ENCODE measurements at regions not wholly inside any gene's neighbourhood (a gene's known extent, or its start where the extent isn't known, plus 50 kb on each side); places are given as distances from the start of the nearest gene placed in this dataset.

DNA sequence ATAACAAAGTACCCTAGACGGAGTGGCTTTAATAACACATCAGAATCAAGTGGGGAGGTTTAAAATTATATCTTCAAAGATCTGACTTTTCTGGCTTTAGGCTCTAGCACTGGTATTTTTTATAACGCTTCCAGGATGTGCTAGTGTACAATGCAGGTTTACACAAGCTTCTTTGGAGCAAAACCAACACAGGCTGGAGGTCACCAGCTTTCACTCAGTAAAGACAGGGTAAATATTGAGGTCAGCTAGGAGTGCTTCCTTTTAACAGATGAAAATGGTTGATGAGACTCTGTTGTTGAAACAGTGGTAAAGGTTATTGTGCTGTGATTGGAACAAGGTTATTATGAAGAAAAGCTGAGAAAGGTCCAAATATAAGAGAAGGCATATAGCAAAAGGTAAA lies 414.2 kb downstream of the TAF11L14 start:
- DNase-seq (ENCODE audit: low spot score) = no peak

DNA sequence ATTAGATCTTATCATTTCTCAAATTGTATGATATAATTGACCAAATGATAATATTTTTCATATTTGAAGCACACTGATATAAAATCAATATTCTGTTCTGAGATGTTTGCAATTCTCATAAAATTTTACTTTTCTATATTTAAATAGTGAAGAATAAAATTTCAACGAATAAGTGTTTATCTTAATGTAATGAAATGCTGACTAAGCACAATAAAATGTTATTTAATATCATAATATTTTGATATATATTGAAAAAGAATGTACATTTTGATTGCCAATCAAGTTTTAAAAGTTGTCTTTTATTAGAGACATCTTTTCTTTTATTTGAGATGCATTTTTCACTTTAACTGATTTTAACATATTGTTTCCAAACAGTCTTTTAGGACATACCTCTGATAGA lies 416.1 kb downstream of the TAF11L14 start:
- DNase-seq (ENCODE audit: low spot score) = no peak

DNA sequence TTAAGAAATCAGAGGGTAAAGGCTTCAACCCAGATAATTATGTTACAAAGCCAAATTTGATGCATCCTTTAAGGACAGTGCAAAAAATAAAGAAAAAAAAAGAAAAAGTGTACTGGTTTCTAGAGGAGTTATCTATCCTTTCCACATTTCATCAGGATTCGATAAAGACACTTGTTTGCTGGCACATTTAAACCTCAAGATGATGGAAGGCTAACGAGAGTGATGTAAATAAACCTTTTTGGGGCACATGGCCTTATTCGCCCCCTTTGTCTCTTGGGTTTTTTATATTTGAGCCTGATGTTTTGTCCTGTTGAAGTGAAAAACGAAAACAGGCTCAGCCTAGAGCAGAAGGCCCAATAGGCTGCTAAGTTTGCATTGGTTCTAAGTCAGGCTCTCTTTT lies 416.5 kb downstream of the TAF11L14 start:
- no peak for DNase-seq (ENCODE audit: low spot score)

DNA sequence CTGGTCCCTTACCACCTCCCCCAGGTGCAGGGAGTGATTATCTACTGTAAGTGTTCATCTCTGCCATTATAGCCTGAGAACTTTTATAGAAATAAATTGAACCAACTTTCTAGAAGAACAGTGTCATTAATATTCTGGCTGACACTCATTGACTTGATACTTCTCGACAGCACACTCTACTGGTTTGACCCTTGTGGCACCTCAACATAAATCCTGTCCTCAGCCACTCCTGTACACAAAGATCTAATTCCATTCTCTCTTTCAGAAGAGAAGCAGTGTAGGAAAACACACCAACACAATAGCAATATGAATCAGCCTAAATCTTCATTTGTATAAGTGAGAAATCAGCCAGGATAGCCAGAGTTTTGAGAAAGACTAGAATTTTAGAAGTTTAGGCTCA lies 417.7 kb downstream of the TAF11L14 start:
- DNase-seq (ENCODE audit: low spot score) = no peak

DNA sequence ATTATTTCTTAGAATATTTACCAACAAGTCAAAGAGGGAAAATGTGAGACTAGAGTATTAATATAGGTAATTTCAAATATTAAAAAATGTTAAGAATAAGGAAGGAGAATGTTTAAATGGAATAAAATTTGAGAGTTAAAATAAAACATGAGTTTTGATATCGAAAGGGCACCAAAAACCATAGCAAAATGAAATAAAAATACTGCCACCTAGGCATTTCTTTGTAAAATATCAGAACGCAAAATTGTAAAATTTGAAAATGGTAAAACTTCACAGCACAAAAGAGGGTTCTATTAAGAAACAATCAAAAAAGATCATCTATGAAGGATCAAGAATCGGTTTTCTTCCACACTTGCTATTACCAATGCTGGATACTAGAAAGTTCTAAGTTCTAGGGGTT lies 418.3 kb downstream of the TAF11L14 start:
- no peak for DNase-seq (ENCODE audit: low spot score)

DNA sequence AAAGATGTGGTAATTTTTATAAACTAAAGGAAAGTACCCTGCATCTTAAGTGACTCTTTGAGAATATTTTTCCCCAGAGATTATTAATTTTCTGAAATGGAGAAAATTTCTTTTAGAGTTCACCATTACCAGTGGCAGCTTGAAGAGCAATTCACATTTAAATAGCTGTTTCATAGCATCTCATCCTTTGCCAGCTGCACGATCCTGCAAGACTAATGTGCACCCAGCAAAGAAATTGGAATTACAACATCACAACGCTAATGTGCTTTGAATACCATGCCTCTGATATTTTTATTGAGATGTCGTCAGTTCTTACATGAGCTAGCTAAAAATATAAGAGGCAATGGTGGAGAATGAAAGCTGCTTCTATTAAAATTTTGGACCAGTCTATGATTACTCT lies 423.5 kb downstream of the TAF11L14 start:
- DNase-seq (ENCODE audit: low spot score) = no peak

DNA sequence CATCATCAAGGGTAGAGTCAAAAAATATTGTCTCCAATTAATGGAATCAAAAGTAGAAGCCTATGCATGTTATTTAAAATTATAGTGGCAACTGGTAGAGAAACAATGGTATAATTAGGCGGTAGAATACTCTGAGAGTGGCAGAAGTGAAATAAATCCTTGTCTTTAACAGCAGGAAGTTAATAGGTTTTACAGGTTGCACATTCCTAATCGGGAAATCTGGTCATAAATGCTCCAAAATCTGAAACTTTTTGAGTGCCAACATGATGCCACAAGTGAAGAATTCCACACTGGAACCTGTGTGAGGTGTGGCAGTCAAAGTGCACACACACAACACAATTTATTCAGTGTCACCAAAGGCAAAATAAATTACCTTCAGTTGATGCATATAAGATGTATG lies 433.4 kb downstream of the TAF11L14 start:
- DNase-seq (ENCODE audit: low spot score) = no peak

DNA sequence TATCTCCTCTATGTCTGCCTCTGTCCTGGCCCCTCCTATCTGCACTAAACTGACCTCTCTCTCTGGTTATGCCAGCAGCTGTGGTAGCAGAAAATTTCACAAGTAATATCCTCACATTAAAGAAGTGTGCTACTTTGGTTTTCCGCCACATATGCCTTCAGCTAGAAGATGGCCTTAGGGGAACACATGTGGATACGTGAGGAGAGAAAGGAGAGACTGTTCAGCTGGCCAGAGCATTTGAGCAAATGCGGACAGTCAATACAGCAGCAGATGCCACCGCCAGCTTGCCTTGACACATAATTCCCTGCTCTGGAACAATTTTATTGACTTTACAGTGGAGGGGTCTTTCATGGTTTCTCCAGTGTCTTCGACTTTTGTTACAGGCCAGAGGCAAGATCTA lies 434.6 kb downstream of the TAF11L14 start:
- DNase-seq (ENCODE audit: low spot score) = no peak

DNA sequence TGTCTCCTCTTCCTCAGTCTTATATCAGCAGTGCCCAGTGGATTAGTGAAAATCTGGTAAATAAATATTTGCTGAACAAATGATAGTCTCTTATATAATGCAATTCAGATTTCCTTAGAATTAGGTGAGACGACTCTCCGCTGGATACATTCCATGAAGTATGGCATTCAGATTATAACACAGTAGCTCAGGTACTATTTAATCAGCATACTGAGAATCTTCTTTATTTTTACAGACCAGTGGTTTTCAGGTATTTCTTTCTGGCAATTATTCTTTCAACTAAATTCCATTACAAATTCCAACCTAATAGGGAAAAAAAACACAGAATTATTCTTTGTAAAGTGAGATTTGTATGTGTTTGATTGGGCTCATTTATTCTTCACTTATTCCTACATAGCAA lies 435.5 kb downstream of the TAF11L14 start:
- no peak for DNase-seq (ENCODE audit: low spot score)

DNA sequence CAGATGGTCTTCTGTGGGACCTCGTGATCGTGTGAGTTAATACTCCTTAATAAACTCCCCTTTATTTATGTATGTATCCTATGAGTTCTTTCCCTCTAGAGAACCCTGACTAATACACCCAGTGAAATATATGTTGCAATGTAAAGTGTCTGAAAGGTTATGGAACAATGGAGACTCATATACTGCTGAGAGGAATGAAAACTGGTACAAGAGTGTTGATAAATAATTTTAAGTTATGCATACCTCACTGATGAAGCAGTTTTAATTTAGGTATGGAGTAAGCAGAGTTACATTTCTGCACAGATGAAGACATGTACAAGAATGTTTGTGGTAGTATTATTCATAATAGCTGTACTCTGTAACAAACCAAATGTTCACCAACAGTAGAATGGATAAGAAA lies 438.3 kb downstream of the TAF11L14 start:
- no peak for DNase-seq (ENCODE audit: low spot score)

DNA sequence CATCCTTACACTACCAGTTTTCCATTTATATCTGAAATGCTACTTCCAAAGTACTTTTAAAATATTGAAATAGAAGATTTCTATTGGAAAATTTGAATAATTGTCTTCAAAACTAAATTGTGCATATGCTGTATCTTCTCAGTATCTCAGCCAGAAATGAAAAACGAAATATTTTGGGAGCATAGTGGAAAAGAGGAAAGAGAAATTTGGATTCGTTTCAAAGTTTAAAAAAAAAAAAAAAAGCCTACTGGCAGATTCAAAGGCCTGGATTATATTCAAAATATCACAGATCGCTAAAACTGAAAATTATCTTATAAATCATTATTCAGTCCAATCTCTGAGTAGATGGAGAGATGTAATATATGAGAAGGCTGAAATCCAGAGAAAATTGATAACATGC lies 440.7 kb downstream of the TAF11L14 start:
- no peak for DNase-seq (ENCODE audit: low spot score)

DNA sequence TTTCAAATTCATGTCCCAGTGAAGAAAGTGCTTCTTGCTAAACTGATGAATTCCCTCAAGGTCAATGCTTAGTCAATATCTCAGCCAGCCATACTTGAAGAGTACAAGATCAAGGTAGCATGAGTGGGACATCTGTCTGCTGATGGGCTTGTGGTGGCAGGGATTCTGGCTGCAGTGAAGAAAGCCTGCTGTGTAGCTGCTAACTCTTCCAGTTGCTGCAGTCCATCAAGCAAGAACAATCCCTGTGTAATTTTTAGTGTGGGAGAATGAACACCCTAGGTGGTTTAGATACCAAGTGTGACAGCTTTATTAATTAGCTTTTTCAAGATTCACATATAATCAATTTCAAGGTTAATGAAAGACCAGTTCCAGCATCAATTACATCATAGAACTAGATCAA lies 443.9 kb downstream of the TAF11L14 start:
- no peak for DNase-seq (ENCODE audit: low spot score)

DNA sequence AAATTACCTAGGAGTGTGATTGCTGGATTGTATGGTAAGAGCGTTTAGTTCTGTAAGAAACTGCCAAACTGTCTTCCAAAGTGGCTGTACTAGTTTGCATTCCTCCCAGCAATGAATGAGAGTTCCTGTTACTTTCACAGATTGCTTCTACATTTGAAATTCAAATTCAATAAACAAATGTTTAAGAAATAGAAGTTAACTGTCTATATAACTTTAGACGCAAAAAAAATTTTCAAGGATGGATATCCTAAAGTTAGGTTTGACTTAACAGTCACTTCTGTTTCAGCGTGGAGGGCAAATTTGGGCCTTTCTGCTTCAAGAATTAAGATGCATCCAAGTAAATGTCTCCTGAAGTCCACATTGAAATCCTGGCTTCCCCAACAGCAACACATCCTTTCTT lies 445.6 kb downstream of the TAF11L14 start:
- no peak for DNase-seq (ENCODE audit: low spot score)

DNA sequence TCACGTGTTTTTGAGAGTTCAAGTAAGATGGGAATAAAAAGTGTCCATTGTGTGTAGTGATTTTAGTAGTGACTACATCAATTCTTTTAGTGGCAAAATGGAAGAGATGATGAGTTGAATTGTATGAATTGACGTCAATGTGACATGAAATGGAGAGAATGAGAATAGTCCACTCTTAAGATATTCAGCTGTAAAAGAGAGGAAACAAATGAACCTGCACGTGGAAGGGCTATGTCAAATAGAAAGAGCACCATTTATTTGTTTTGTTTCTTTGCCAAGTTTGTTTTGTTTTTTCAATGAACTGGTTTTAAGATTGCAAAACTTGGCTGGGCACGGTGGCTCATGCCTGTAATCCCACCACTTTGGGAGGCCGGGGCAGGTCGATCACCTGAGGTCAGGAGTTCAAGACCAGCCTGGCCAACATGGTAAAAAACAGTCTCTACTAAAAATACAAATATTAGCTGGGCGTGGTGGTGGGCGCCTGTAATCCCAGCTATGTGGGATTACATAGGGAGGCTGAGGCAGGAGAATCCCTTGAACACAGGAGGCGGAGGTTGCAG lies 453.8 kb downstream of the TAF11L14 start:
- DNase-seq (ENCODE audit: low spot score) = no peak

DNA sequence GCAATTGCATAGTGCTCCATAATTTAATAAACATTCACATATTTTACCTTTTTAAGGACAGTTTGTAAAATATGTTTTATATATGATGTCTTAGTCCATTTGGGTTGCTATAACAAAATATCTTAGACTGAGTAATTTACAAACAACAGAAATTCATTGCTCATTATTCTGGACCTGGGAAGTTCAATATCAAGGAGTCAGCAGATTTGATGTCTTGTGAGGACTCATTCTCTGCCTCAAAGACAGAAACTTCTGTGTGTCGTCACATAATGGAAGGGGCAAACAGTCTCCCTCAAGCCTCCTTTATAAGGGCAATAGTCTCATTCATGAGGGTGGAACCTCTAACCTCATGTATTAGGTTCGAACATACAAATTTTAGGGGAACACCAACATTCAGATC lies 455.9 kb downstream of the TAF11L14 start:
- no peak for DNase-seq (ENCODE audit: low spot score)

DNA sequence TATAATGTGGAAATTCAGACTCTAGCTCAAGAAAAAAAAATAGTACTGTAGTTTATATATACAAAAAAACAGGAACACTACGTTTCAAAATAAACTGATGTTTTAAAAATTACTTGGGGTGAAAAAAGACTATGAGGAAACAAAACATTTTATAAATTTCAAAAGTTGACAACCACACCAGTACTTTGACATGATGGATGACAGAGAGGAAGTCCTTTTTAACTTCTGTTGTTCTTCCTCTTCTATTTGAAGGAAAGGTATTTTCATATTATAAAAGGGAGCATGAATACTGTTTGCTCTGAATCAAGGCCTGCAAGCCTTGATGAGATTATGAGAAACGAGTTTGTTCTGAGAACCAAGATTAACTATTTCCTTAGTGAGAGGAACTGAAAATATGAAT lies 456.9 kb downstream of the TAF11L14 start:
- no peak for DNase-seq (ENCODE audit: low spot score)

DNA sequence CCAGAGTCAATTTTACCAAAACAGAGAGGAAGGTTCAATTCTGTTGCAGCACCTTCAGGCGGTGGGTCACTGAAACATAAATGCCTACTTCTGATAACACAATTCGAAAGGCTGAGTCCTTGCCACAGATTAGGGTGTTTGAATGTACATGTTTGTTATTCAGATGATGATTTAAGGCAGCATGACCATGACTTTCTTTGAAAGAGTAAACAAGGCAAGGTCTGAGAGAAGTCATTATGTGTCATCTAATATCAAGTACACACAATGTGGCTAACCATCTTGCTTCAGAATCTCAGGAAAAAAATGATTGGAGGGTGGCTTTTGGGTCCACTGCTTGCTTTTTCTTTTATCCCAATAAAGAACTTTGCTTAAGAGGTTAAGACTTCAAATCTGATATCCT lies 457.5 kb downstream of the TAF11L14 start:
- no peak for DNase-seq (ENCODE audit: low spot score)

DNA sequence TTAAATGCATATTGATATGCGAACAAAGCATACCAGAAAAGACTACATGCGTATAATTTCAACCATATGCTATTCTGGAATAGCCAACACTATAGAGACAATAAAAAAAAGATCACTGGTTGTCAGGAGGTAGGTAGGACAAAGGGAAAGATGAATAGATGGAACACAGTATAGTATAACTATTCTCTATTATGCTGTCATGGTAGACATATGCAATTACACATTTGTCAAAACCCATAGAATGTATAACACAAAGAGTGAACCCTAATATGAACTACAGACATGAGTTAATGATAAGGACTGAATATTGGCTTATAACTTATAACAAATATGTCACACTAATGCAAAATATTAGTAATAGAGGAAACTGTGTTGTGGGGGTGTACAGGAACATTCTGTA lies 460.8 kb downstream of the TAF11L14 start:
- no peak for DNase-seq (ENCODE audit: low spot score)

DNA sequence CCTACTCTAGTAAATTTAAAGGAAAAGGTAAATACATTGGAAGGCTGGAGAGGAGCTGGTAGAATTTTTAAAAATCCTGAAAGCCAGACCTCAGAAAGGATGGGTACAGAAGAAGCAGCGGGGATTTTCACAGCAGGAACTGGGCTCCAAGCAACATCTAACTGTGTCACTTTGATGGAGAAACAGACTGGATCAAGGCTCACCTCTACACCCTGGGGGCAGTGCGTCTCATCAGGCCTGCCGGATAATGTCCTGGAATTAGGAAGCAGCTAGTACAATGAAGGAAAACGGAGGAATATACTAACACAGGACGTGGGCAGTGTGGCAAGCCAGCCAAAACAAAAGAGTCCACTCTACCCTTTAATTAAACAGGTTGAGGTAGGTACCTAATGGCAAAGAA lies 463.6 kb downstream of the TAF11L14 start:
- no peak for DNase-seq (ENCODE audit: low spot score)

DNA sequence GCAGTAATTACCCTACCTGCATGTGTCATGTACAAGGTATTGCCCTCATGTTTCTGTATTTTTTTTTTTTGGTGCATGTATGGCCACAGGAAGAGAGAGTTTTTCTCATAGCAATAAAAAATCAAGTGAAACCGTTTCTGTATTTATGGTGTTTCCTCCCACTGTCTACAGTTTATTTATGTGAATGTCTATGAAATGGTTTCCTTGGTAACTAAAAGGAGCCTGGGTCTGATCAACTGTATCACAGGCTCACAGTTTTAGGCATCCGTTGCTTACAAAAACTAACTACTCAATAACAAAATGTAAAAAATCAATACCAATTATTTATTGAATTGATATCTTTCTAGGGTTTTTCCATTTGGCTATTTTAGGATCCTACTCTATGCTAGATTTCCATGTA lies 464.4 kb downstream of the TAF11L14 start:
- DNase-seq (ENCODE audit: low spot score) = no peak

DNA sequence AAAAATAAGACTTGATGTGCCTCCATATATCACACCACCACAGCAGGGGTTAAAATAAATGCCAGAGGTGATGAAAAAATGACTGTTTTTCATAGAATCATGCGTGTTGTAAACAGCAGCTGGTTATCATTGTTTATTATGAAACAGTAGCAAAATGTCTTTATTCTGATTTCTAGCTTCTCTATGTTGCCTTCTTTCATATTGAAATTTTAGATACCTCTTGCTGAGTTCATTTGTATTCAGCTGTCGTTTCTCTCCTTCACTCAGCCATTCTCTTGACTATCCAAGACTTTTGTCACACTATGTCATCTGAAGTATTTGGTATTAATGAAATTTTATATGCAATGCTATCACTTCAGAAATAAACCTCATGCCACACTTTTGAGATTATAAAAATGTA lies 465.0 kb downstream of the TAF11L14 start:
- no peak for DNase-seq (ENCODE audit: low spot score)

DNA sequence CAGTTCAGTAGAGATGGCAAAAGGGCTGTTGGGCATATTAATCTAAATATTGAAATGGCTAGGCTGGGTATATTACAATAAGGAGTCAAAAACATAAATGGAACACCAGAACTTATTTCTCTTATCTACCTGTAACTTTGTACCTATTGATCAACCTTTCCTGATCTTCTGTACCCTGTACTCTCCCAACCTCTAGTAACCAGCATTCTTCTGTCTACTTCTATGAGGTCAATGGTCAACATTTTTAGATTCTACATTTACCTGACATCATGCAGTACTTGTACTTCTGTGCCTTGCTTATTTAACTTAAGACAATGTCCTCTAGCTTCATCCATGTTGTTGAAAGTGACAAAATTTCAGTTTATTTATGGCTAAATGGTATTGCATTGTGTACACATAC lies 467.3 kb downstream of the TAF11L14 start:
- DNase-seq (ENCODE audit: low spot score) = no peak

DNA sequence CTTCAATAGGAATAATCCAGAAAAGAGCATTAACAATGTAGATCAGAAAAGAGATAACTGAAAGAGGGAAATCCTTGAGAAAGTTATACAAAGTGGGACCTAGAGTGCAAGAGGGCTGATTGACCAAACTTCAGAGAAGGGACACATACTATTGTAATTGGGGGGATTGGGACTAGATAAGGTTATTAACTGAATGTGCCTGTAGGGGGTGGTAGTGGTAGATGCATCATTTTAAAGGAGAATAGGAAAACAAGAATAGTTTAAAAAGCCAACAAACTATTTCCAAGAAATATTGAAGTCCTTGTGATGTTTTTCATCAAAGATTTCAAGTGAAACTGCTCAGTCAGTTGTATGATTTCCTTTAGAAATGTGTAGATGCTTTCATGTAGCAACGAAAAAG lies 468.5 kb downstream of the TAF11L14 start:
- no peak for DNase-seq (ENCODE audit: low spot score)

DNA sequence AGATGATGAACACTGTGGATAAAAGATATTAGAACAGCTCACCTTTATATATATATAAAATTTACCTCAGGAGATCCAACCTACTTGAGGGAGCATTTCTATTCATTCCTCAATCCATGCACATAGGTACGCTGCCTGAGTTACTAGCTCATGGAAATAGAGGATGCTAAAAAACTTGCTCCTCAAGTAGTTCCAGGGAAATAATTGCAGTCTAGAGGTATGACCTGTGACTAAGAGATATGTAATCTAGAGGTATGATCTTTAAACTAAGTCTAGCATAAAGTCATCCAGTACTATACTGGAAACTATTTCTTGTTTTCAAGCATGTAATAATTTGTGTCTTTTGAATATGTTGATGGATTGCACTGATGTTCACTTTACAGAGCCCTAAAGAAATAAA lies 471.2 kb downstream of the TAF11L14 start:
- DNase-seq (ENCODE audit: low spot score) = no peak

DNA sequence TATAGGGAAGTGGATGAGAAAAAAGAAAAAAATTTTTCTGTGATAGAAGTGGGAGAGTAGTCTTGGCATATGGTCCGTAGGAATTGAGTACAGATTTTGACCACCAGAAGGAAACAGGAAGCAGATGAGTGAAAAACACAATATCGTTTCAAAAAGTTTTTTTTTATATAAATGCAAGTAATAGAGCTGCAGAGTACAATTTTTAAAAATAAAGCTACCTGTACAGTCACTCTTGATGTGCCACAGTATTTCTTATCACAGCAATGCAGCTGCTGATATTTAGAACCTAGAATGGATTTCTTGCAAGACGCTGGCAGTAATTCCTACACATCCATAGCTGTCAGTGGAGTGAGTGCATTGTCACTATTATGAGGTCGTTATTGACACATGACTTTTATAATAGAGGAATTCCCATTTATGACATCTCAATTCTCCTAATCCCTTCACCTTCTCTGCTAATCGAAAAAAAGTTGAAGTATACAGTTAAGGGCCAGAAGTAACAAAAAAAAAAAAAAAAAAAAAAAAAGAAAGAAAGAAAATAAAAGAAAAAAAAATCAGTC lies 477.7 kb downstream of the TAF11L14 start:
- no peak for DNase-seq (ENCODE audit: low spot score)
